HuH-7.5 (cell line): ENCODE measurements at regions not wholly inside any gene's neighbourhood (a gene's known extent, or its start where the extent isn't known, plus 50 kb on each side); places are given as distances from the start of the nearest gene placed in this dataset.

Experiments
- DNase-seq: peaks from one replicate; pipeline ENCODE4 v3.0.0; 2011; ENCODE audit warnings: low spot score

- DNase-seq, result no peak
These were observed 118.6 kb upstream of the MYL2 start for GRCh38 chr12:111038941-111039340.

DNA sequence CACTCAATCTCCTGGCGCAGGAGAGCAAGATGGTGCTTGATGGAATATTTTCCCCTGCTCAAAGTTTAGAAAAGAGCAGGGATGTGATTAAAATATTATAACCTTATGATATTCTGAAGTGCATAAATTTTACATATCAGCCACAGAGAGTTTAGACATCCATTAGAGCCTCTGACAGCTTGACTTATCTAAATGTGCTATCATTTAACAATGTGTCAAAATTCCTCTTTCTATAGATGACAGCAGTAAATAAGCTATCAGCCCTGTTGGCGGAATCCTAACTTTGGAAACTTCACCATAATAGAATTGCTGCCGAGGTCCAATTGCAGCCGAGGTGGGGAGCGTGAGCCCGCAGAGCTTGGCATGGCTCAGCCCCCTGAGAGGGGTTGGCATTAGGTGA lies 117.7 kb upstream of the MYL2 start:
- DNase-seq, result no peak

GRCh38 chr12:111037047-111037446 lies 116.7 kb upstream of the MYL2 start:
- DNase-seq, result no peak

GRCh38 chr12:111035578-111036301 lies 115.4 kb upstream of the MYL2 start:
- DNase-seq, result no peak

DNA sequence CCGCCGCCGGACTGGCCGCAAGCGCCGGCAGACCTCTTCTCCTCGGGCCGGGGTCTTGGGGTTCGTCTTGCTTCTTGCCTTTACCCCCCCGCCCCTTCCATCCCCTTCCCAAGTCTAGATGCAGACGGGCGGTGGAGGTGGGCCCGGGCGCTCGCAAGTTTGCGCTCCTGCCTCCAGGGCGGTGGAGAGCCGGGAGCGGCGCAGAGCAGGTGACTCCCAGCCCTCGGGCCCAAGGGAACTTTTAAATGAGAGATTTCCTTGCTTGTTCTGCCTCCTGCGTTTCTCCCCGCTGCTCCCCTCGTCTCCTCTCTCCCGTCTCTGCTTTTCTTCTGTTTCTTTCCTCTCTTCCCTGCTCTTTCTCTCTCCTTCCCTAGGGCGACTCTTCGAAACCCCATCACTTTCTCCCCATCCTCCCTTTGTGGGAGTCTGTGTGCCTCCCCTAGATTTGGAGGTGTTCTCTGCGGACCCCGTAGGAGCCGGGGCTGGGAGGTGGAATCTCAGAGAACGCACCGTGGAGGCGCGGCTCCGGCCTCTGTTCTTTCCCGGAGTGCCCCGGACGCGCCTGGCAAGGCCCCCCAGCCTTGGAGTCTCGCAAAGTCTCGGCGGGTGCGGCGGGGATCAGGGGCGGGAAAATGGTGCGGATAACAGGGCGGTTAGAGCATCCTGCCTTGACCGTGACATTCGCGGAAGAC lies 114.7 kb upstream of the MYL2 start:
- DNase-seq, result peak; percentile 47

GRCh38 chr12:111034083-111034885 lies 113.9 kb upstream of the MYL2 start, which contains the start of gene CUX2:
Gene CUX2 (plus strand): TSS chr12:111034165.
- peak; percentile 38 for DNase-seq

DNA sequence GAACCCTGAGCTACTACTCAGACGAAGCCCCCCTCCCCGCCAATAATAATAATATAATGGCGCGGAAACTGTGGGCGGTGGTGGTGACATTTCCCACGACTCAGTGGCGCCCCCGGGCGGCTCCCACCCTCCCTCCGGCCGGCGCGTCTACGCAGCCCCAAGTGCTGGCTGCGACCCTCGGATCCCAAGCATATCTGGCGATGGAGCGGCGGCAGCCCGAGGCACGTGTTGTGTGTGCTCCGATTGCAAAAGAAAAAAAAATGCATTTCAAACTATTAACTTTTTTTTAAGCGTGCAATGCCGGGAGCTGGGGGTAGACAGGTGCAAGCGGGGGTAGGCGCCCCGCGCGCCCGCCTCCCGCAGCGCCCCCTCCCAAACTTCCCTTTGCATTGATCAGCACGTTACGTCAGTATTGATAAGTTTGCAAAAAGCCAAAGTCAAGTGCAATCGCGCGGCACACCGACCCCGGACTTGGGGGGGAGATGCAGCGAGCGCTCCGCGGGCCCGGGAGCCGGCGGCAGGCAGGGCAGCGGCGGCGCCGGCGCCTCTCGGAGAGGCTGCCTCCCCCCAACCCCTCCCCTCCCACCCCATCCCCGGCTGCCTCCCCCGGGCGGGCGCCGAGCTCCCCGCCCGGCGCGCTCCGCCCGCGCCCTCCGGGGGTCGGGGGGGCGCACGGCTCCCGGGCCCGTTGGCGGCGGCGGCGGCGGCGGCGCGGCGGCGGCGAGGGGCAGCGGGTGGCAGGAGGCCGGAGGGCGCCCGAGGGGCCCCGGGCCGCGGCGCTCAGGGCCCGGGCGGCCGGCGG lies 113.1 kb upstream of the MYL2 start:
- DNase-seq, result peak; percentile 44

- DNase-seq, result no peak
These were observed 112.2 kb upstream of the MYL2 start for GRCh38 chr12:111032591-111032919.

GRCh38 chr12:111031916-111032590 lies 111.7 kb upstream of the MYL2 start:
- no peak for DNase-seq

- DNase-seq, result no peak
These were observed 110.4 kb upstream of the MYL2 start for GRCh38 chr12:111030800-111031199.

GRCh38 chr12:111029732-111030131 lies 109.4 kb upstream of the MYL2 start:
- DNase-seq, result no peak

DNA sequence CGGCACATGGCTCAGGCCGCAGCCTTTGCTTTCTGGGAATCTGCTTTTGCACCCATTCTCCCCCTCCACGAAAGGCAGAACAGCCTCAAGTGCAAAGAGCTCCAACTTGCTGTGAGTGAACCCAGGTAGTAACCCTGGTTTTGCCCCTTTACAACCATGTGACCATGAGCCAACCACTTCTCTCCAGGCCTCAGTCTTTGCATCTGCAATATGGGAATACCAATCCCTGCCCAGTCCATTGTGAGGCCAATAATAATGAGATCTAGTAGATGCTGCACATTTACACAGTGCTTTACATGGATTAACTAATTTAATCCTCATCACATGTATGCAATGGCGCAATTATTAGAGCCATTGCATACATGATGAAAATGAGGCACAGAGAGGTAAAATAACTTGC lies 108.9 kb upstream of the MYL2 start:
- DNase-seq, result no peak

- no peak for DNase-seq
These were observed 108.5 kb upstream of the MYL2 start for GRCh38 chr12:111028830-111029229.

- no peak for DNase-seq
These were observed 107.1 kb upstream of the MYL2 start for GRCh38 chr12:111027431-111027830.

- DNase-seq, result no peak
These were observed 105.5 kb upstream of the MYL2 start for GRCh38 chr12:111025792-111026430.

- no peak for DNase-seq
These were observed 104.9 kb upstream of the MYL2 start for GRCh38 chr12:111025301-111025700.

DNA sequence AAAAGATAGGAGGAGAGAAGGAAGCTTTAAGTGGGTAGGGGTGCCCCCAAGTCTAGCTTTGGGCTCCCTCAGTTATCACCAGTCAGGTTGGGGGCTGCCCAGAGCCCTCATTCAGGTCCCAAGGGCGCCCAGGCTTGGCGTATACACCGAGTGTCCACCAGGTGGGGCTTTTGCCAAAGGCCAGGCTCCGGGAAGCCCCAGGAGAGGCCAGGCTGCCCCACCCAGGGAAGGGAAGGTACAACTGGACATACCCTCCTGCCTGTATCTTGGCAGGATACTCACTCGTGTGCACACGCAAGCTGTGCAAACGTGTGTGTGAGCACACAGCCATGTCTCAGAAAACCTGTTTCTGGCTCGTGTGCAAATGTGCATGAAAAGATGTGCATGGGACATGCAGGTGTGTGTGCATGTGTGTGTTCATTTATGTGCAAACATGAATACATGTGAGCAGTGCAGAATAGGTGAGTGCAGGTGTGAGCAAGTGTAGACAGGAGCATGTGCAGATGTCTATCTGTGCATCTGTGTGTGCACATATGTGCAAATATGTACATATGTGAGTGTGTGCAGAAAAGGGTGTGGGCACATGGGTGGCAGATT lies 103.9 kb upstream of the MYL2 start:
- DNase-seq, result peak; percentile 75

- no peak for DNase-seq
These were observed 102.0 kb upstream of the MYL2 start for GRCh38 chr12:111022386-111022785.

GRCh38 chr12:111014547-111014946 lies 94.2 kb upstream of the MYL2 start:
- no peak for DNase-seq

- no peak for DNase-seq
These were observed 92.5 kb upstream of the MYL2 start for GRCh38 chr12:111012918-111013317.
